ENCODE measurements at regions not wholly inside any gene's neighbourhood (a gene's known extent, or its start where the extent isn't known, plus 50 kb on each side); places are given as distances from the start of the nearest gene placed in this dataset.

DNA sequence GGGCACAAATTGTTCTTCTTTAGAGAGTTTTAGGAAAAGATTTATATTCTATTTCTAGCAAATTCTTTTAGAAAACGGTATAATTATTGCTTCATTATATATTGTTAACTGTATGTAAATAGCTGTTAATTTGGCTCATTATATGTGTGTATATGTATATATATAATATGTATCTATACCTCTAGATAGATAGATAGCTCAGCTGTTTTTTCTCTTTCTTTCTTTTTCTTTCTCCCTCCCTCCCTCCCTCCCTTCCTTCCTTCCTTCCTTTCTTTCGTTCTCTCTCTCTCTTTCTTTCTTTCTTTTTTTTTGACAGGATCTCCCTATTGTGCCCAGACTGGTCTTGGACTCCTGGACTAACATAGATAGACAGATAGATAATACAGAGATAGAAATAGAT is 1538.8 kb downstream of the PCDH7 start:
- no peaks in the 10 kb centered on the region for H3K4me1 ChIP-seq (replicated peaks in 1 of 4; ENCODE audit: control insufficient read depth in 3 of 4, insufficient read depth in 4 of 4, low read length in 3 of 4)
- DNase-seq (ENCODE audit: low read depth in 1 of 2, low spot score in 2 of 2) (no peak), FAIRE-seq (no peak)
- no peak overlapping the region for H2BK15ac ChIP-seq (ENCODE audit: low read length)
- no peaks in the 10 kb centered on the region for H3K27me3 ChIP-seq (replicated peaks in 1 of 4; ENCODE audit: control insufficient read depth in 3 of 4, extremely low read depth in 1 of 4, insufficient read depth in 3 of 4, low read length in 3 of 4)
- CTCF ChIA-PET (ENCODE audit: partially characterized antibody): no interaction called here
- H2BK120ac ChIP-seq (replicated peaks; ENCODE audit: low read depth, low read length): no peak overlapping the region
- H2BK12ac ChIP-seq (ENCODE audit: low read depth, low read length): no peak overlapping the region
- no peak overlapping the region for H2BK5ac ChIP-seq (ENCODE audit: low read depth, low read length)
- WGBS, 2 experiments (ENCODE audit: extremely low coverage in 1 of 2, insufficient coverage in 1 of 2, insufficient read length in 1 of 2, insufficient replicate concordance in 2 of 2, low coverage in 1 of 2, low lambda C conversion rate in 2 of 2, missing lambda C conversion rate in 1 of 2): 97% methylated on average over 2 of the region's 2 CpGs; no CpG with 5 or more reads in 1 of the 2 experiments
- H4K20me1 ChIP-seq (replicated peaks in 1 of 2; ENCODE audit: control insufficient read depth in 1 of 2, insufficient read depth in 2 of 2, low read length in 2 of 2): no peaks in the 10 kb centered on the region
- no peak overlapping the region for H3K4me3 ChIP-seq (ENCODE audit: extremely low read depth in 1 of 4, insufficient read depth in 2 of 4, low read depth in 3 of 4, low read length in 4 of 4)
- no peak overlapping the region for H3K56ac ChIP-seq (replicated peaks; ENCODE audit: insufficient read length, low read depth, low read length)
- no peak overlapping the region for H3K23ac ChIP-seq (ENCODE audit: insufficient read length)
- no peak overlapping the region for H3K14ac ChIP-seq (ENCODE audit: insufficient read length)
- no peak overlapping the region for H3K4me2 ChIP-seq (ENCODE audit: insufficient read depth in 1 of 2, low read depth in 2 of 2, low read length in 2 of 2)
- no peak overlapping the region for H3K4ac ChIP-seq (replicated peaks; ENCODE audit: insufficient read length, low read depth, low read length)
- H4K5ac ChIP-seq (ENCODE audit: insufficient read length, low read depth, low read length): no peak overlapping the region
- H4K8ac ChIP-seq (ENCODE audit: extremely low read depth, insufficient read depth, low read length): no peak overlapping the region
- no peak overlapping the region for H3K9ac ChIP-seq (replicated peaks in 1 of 4; ENCODE audit: extremely low read depth in 1 of 4, low read depth in 3 of 4, low read length in 3 of 4)
- no peaks in the 10 kb centered on the region for H3K23me2 ChIP-seq (ENCODE audit: low read depth, low read length)
- no peaks in the 10 kb centered on the region for H3K9me3 ChIP-seq (ENCODE audit: insufficient read depth in 2 of 2, low read depth in 1 of 2, low read length in 1 of 2)
- no peak overlapping the region for H2AFZ ChIP-seq (ENCODE audit: low read length)
- no peaks in the 10 kb centered on the region for H3K79me2 ChIP-seq (ENCODE audit: control insufficient read depth in 1 of 2, insufficient read depth in 2 of 2, low read length in 2 of 2)
- TF ChIP-seq POLR2AphosphoS5 (IDR thresholded peaks at IDR 0.05; ENCODE audit: low read depth, low read length) (no peak), TAF7 (optimal IDR thresholded peaks at IDR 0.05; ENCODE audit: borderline replicate concordance, low read depth, low read length) (no peak)
- no peak overlapping the region for H2AK5ac ChIP-seq (ENCODE audit: low read depth, low read length)
- H3K18ac ChIP-seq (ENCODE audit: extremely low read depth, low read length): no peak overlapping the region
- no peaks in the 10 kb centered on the region for H3K79me1 ChIP-seq (ENCODE audit: low read depth, low read length)
- no peak overlapping the region for H2BK20ac ChIP-seq (ENCODE audit: low read length)
- no peaks in the 10 kb centered on the region for H3K36me3 ChIP-seq (ENCODE audit: control insufficient read depth in 2 of 4, insufficient read depth in 4 of 4, low read length in 3 of 4)
- POLR2A ChIA-PET (ENCODE audit: partially characterized antibody): no interaction called here
- no peak overlapping the region for H3K27ac ChIP-seq (ENCODE audit: low read depth, low read length)
- no peak overlapping the region for H4K91ac ChIP-seq (replicated peaks; ENCODE audit: insufficient read length, low read length)
